Omental fat pad (tissue), 3 donors: ENCODE measurements at regions not wholly inside any gene's neighbourhood (a gene's known extent, or its start where the extent isn't known, plus 50 kb on each side); places are given as distances from the start of the nearest gene placed in this dataset.

ENCODE experiments used
- ATAC-seq: fragments of 150-250 bp; one replicate; pipeline ENCODE4 v1.9.1; 2016; ENCODE audit warnings: mild to moderate bottlenecking, moderate library complexity; ENCODE audit not compliant: low FRiP score
- DNase-seq: peaks from one replicate; pipeline ENCODE4 v3.0.0-alpha.2; 2019; ENCODE audit warnings: low spot score
- TF ChIP-seq, protein P1 (sequence below), 3 donors: fragments of 450-650 bp; IDR thresholded peaks; one replicate each; pipeline ENCODE4 v1.5.1; 2016 to 2017; ENCODE audit warnings: antibody characterized with exemption in 3 of 3, mild to moderate bottlenecking in 3 of 3, moderate library complexity in 2 of 3

DNA sequence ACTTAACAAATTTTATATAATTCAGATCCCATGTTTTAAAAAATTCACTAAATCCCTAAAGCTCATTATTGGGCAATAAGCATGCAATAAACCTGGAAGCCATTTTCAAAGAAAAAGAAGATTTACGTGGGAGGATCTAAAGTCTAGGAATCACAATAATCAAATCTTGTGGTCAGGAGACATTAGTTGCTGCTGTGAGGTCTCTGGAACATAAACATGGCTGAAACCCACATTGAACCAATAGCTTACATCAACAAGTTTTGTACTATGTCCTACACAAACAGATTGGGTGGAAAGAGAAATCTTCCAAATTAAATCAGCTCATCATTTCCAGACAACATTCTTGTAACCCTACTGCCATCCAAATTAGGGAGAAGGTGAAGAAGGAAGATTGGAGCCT, 121.9 kb upstream of the EPHA3 start:
- ATAC-seq = no peak
- no peak for DNase-seq
- TF ChIP-seq, protein P1, sequence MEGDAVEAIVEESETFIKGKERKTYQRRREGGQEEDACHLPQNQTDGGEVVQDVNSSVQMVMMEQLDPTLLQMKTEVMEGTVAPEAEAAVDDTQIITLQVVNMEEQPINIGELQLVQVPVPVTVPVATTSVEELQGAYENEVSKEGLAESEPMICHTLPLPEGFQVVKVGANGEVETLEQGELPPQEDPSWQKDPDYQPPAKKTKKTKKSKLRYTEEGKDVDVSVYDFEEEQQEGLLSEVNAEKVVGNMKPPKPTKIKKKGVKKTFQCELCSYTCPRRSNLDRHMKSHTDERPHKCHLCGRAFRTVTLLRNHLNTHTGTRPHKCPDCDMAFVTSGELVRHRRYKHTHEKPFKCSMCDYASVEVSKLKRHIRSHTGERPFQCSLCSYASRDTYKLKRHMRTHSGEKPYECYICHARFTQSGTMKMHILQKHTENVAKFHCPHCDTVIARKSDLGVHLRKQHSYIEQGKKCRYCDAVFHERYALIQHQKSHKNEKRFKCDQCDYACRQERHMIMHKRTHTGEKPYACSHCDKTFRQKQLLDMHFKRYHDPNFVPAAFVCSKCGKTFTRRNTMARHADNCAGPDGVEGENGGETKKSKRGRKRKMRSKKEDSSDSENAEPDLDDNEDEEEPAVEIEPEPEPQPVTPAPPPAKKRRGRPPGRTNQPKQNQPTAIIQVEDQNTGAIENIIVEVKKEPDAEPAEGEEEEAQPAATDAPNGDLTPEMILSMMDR (IDR thresholded peaks at IDR 0.05) = no peak

GRCh38 chr3:88986834-88987233, 120.6 kb upstream of the EPHA3 start:
- DNase-seq (no peak), ATAC-seq (no peak)
- TF ChIP-seq, protein P1 (IDR thresholded peaks at IDR 0.05) = no peak

DNA sequence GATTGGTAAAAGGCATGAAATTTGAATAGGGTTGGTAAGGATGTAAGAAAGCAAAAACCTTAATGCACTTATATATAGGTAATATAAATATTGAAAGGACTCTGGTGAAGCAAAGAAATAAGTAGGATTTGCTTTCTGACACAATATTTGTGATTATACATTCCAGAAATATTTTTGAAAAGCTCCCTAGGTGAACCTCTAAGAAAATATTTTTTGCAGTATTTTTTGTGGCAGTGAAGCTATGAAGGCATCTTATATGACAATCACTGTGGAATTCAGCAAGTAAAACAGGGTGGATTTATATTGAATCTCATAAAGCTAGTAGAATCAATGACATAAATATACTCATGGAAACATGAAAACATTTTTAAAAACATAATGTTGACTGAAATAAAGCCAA, 119.6 kb upstream of the EPHA3 start:
- no peak for ATAC-seq

DNA sequence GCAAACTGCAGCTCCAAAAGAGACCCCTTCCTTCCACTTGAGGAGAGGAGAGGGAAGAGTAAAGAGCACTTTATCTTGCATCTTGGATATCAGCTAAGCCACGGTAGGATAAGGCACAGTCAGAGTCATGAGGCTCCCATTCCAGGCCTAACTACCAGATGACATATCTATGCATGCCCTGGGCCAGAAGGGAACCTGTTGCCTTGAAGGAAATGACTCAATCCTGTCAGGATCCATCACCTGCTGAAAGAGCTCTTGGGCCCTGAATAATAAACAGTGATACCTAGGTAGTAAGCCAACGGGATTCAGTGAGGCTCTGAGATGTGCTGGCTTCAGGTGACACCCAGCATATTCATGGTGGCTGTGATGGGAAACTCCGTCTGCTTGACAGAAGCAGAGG, 118.5 kb upstream of the EPHA3 start:
- DNase-seq (no peak), ATAC-seq (no peak)
- TF ChIP-seq, protein P1 (IDR thresholded peaks at IDR 0.05) = no peak

More for the DNA sequence above, 119.6 kb upstream of the EPHA3 start:
- DNase-seq = no peak
- TF ChIP-seq, protein P1 (IDR thresholded peaks at IDR 0.05) = no peak

- DNase-seq (no peak), ATAC-seq (no peak)
- TF ChIP-seq, protein P1 (IDR thresholded peaks at IDR 0.05) = no peak
These were observed 115.9 kb upstream of the EPHA3 start for GRCh38 chr3:88991496-88991895.

GRCh38 chr3:88996691-88997090, 110.7 kb upstream of the EPHA3 start:
- no peak for DNase-seq
- TF ChIP-seq, protein P1 (IDR thresholded peaks at IDR 0.05) = no peak
- ATAC-seq = no peak

GRCh38 chr3:88997260-88997659, 110.2 kb upstream of the EPHA3 start:
- TF ChIP-seq, protein P1 (IDR thresholded peaks at IDR 0.05) = no peak
- DNase-seq (no peak), ATAC-seq (no peak)
